ENCODE measurements at regions not wholly inside any gene's neighbourhood (a gene's known extent, or its start where the extent isn't known, plus 50 kb on each side); places are given as distances from the start of the nearest gene placed in this dataset.

DNA sequence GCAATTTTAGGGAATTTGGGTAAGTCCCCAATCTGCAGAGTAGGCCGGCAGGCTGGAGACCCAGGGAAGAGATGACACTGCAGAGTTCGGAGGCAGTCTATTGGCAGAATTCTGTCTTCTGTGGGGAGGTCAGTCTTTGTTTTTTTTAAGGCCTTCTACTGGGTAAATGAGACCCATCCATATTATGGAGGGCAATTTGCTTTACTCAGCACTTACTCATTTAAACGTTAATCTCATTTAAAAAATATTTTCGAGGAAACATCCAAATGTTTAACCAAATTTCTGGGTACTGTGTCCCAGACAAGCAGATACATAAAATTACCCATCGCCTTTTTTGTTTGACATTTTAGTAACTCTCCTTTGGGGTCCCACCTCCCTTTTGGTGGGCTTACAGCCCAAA lies 139.5 kb downstream of the IRS1 start:
- DNase-seq = no peak
- CTCF ChIA-PET = no interaction called here
- H3K9me3 Mint-ChIP-seq (ENCODE audit: low read depth, unreplicated experiment) = no peaks in the 10 kb centered on the region
- intact Hi-C loops (cut with micrococcal nuclease; ENCODE audit: unreplicated experiment) = no loop called here
- H3K27me3 Mint-ChIP-seq (ENCODE audit: unreplicated experiment) = no peaks in the 10 kb centered on the region
- H3K4me3 Mint-ChIP-seq (ENCODE audit: low read depth, unreplicated experiment) = no peak overlapping the region
- TF ChIP-seq, protein P1, sequence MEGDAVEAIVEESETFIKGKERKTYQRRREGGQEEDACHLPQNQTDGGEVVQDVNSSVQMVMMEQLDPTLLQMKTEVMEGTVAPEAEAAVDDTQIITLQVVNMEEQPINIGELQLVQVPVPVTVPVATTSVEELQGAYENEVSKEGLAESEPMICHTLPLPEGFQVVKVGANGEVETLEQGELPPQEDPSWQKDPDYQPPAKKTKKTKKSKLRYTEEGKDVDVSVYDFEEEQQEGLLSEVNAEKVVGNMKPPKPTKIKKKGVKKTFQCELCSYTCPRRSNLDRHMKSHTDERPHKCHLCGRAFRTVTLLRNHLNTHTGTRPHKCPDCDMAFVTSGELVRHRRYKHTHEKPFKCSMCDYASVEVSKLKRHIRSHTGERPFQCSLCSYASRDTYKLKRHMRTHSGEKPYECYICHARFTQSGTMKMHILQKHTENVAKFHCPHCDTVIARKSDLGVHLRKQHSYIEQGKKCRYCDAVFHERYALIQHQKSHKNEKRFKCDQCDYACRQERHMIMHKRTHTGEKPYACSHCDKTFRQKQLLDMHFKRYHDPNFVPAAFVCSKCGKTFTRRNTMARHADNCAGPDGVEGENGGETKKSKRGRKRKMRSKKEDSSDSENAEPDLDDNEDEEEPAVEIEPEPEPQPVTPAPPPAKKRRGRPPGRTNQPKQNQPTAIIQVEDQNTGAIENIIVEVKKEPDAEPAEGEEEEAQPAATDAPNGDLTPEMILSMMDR (IDR thresholded peaks at IDR 0.05; ENCODE audit: unreplicated experiment) = no peak
- peaks cover 59% of the 10 kb centered on the region for H3K4me1 Mint-ChIP-seq (ENCODE audit: low read depth, unreplicated experiment)
- no peak overlapping the region for H3K27ac Mint-ChIP-seq (ENCODE audit: unreplicated experiment)
- no peaks in the 10 kb centered on the region for H3K36me3 Mint-ChIP-seq (ENCODE audit: insufficient read depth, unreplicated experiment)
- BruUV-seq (replicated peaks) = no TSS peak

DNA sequence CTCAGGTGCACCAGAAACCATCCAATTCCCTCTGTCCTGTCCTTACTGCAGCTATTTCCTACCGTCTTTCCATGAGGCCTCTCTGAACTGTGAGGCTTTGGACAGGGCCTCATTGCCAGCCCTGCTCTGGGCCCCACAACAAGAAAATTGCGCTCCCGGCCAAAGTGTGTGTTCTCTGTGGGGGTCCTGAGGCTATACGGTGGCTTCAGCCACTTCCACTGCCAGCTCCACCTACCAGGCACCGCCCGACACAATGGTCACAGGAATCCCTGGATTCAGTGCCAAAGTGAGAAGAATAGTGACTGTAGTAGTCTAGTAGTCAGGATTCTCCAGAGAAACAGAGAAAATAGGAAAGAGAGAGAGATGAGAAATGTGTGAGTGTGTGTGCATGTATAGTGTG lies 140.2 kb downstream of the IRS1 start:
- no peaks in the 10 kb centered on the region for H3K9me3 Mint-ChIP-seq (ENCODE audit: low read depth, unreplicated experiment)
- intact Hi-C loops (cut with micrococcal nuclease; ENCODE audit: unreplicated experiment) = loop anchor here (10.0 kb wide), 1 partner anchor 415 kb away; no protein-coding TSS in a partner anchor

DNA sequence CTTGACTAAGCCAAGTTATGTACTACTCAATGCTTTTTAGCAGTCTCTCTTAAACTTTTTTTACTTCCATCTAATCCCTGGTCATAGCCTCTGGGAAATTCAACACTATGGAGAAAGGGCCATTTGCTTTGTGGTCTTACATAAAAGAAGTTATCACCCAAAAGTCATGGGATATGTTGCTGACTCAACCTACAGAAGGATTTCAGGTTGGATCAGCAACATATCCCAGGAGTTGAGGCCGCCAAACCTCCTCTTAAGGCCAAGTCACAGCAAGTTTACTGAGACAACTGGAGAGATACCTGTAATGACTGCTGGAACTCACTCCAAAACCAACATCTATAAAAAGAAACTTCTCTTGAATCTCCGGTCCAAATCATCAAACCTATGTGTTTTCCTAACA lies 141.1 kb downstream of the IRS1 start:
- TF ChIP-seq, protein P1 (IDR thresholded peaks at IDR 0.05; ENCODE audit: unreplicated experiment) = no peak
- Mint-ChIP-seq H3K27me3 (ENCODE audit: unreplicated experiment) (no peaks in the 10 kb centered on the region), H3K4me3 (ENCODE audit: low read depth, unreplicated experiment) (no peak overlapping the region), H3K4me1 (ENCODE audit: low read depth, unreplicated experiment) (peaks cover 61% of the 10 kb centered on the region), H3K9me3 (ENCODE audit: low read depth, unreplicated experiment) (no peaks in the 10 kb centered on the region), H3K36me3 (ENCODE audit: insufficient read depth, unreplicated experiment) (no peaks in the 10 kb centered on the region), H3K27ac (ENCODE audit: unreplicated experiment) (no peak overlapping the region)
- BruUV-seq (replicated peaks) = no TSS peak
- DNase-seq = no peak
- CTCF ChIA-PET = no interaction called here
- intact Hi-C loops (cut with micrococcal nuclease; ENCODE audit: unreplicated experiment) = loop anchor here (10.0 kb wide), 1 partner anchor 414 kb away; no protein-coding TSS in a partner anchor

More for the DNA sequence above, 140.2 kb downstream of the IRS1 start:
- H3K4me1 Mint-ChIP-seq (ENCODE audit: low read depth, unreplicated experiment) = peaks cover 56% of the 10 kb centered on the region
- no peaks in the 10 kb centered on the region for H3K36me3 Mint-ChIP-seq (ENCODE audit: insufficient read depth, unreplicated experiment)
- CTCF ChIA-PET = no interaction called here
- BruUV-seq (replicated peaks) = no TSS peak
- no peaks in the 10 kb centered on the region for H3K27me3 Mint-ChIP-seq (ENCODE audit: unreplicated experiment)
- no peak for DNase-seq
- H3K4me3 Mint-ChIP-seq (ENCODE audit: low read depth, unreplicated experiment) = no peak overlapping the region
- TF ChIP-seq, protein P1 (IDR thresholded peaks at IDR 0.05; ENCODE audit: unreplicated experiment) = no peak
- no peak overlapping the region for H3K27ac Mint-ChIP-seq (ENCODE audit: unreplicated experiment)

DNA sequence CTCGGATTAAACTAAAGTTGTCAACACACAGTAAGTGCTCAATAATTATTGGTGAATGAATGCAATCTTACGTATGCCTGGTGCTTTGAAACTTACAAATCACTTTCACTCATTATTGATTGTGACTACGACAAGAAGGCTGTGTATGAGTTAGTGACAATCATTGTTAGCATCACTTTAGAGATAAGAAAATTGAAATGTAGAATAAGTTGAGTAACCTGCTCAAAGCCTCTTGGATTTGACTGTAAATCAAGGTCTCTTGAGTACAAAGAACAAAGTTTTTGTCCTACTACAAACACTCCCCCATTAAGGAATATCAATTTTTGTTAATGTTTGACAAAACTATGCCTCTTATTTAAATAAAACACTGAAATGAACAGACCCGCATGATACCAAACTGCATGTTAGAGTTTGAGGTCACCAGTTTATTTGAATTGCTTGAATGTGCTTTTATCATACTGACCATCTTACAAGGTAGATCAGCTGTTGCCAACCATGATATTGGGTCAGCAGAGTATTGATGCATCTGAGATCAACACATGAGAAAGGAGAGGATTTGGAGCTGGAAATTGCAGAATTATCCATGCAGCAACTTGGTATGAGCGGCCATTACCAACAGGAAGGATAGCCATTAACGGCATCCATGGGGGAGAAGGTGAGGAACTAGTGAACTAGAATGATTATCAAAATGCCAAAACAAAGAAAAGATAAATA lies 142.1 kb downstream of the IRS1 start:
- no peaks in the 10 kb centered on the region for H3K27me3 Mint-ChIP-seq (ENCODE audit: unreplicated experiment)
- H3K4me3 Mint-ChIP-seq (ENCODE audit: low read depth, unreplicated experiment) = no peak overlapping the region
- no peaks in the 10 kb centered on the region for H3K9me3 Mint-ChIP-seq (ENCODE audit: low read depth, unreplicated experiment)
- peak overlapping the region; percentile 5 for H3K27ac Mint-ChIP-seq (ENCODE audit: unreplicated experiment)
- H3K4me1 Mint-ChIP-seq (ENCODE audit: low read depth, unreplicated experiment) = peaks cover 72% of the 10 kb centered on the region
- BruUV-seq (replicated peaks) = no TSS peak
- intact Hi-C loops (cut with micrococcal nuclease; ENCODE audit: unreplicated experiment) = loop anchor here (10.0 kb wide), 1 partner anchor 413 kb away; no protein-coding TSS in a partner anchor
- TF ChIP-seq, protein P1 (IDR thresholded peaks at IDR 0.05; ENCODE audit: unreplicated experiment) = no peak
- CTCF ChIA-PET = interaction anchor here (0.9 kb wide), 1 partner anchor 68 kb away, joined by 3 read pairs; no protein-coding TSS in a partner anchor
- DNase-seq = no peak
- H3K36me3 Mint-ChIP-seq (ENCODE audit: insufficient read depth, unreplicated experiment) = peaks cover 3% of the 10 kb centered on the region

All from Calu3 (cell line).